ENCODE measurements at regions not wholly inside any gene's neighbourhood (a gene's known extent, or its start where the extent isn't known, plus 50 kb on each side); places are given as distances from the start of the nearest gene placed in this dataset.
"Not testable (repeated sequence)": the region's sequence is repeated elsewhere in the genome, so short reads cannot be mapped to it uniquely, and the experiment has no call there.

- Histone ChIP-seq H3K27me3 (replicated peaks; ENCODE audit: insufficient read depth, low read depth, low read length, poor library complexity) (no peaks in the 10 kb centered on the region), H3K4me1 (ENCODE audit: insufficient read depth, low read length, poor library complexity, severe bottlenecking) (peaks cover 5% of the 10 kb centered on the region), H3K27ac (ENCODE audit: low read depth, low read length, poor library complexity, severe bottlenecking) (no peak overlapping the region), H3K4me3 (ENCODE audit: low read depth, low read length, poor library complexity, severe bottlenecking) (no peak overlapping the region), H3K9me3 (ENCODE audit: low read depth, low read length, poor library complexity, severe bottlenecking) (no peaks in the 10 kb centered on the region), H3K36me3 (ENCODE audit: insufficient read depth, low read length, poor library complexity, severe bottlenecking) (no peaks in the 10 kb centered on the region)
- intact Hi-C loops (cut with micrococcal nuclease; ENCODE audit: unreplicated experiment) = no loop called here
- BruUV-seq (replicated peaks) = no TSS peak
- DNase-seq (ENCODE audit: low spot score) = no peak
- TF ChIP-seq CTCF (conservative IDR thresholded peaks at IDR 0.05; ENCODE audit: low read depth, low read length) (no peak), EZH2 (IDR thresholded peaks at IDR 0.05; ENCODE audit: borderline replicate concordance, low read depth, low read length, poor library complexity, severe bottlenecking) (no peak)
- CTCF ChIA-PET = interaction anchor here (0.5 kb wide), 1 partner anchor 1120 kb away, joined by 4 read pairs; no protein-coding TSS in a partner anchor
- POLR2A ChIA-PET (ENCODE audit: low non-redundant PET) = no interaction called here
These were observed 350.9 kb upstream of the PKN2 start for GRCh38 chr1:88333086-88333695.

- Histone ChIP-seq H3K4me3 (ENCODE audit: low read depth, low read length, poor library complexity, severe bottlenecking) (no peak overlapping the region), H3K36me3 (ENCODE audit: insufficient read depth, low read length, poor library complexity, severe bottlenecking) (no peaks in the 10 kb centered on the region), H3K9me3 (ENCODE audit: low read depth, low read length, poor library complexity, severe bottlenecking) (no peaks in the 10 kb centered on the region), H3K4me1 (ENCODE audit: insufficient read depth, low read length, poor library complexity, severe bottlenecking) (no peaks in the 10 kb centered on the region), H3K27ac (ENCODE audit: low read depth, low read length, poor library complexity, severe bottlenecking) (no peak overlapping the region), H3K27me3 (replicated peaks; ENCODE audit: insufficient read depth, low read depth, low read length, poor library complexity) (no peaks in the 10 kb centered on the region)
- ChIA-PET POLR2A (ENCODE audit: low non-redundant PET) (interaction anchor here (0.7 kb wide), 1 partner anchor 148 kb away, joined by 5 read pairs; no protein-coding TSS in a partner anchor), CTCF (no interaction called here)
- no TSS peak for BruUV-seq (replicated peaks)
- DNase-seq (ENCODE audit: low spot score) = no peak
- intact Hi-C loops (cut with micrococcal nuclease; ENCODE audit: unreplicated experiment) = no loop called here
- TF ChIP-seq EZH2 (IDR thresholded peaks at IDR 0.05; ENCODE audit: borderline replicate concordance, low read depth, low read length, poor library complexity, severe bottlenecking) (no peak), CTCF (conservative IDR thresholded peaks at IDR 0.05; ENCODE audit: low read depth, low read length) (no peak)
These were observed 342.6 kb upstream of the PKN2 start for GRCh38 chr1:88341447-88341846.

GRCh38 chr1:88342081-88342480 is 342.0 kb upstream of the PKN2 start:
- CTCF ChIA-PET; DNase-seq (ENCODE audit: low spot score); H3K4me3 ChIP-seq (ENCODE audit: low read depth, low read length, poor library complexity, severe bottlenecking); POLR2A ChIA-PET (ENCODE audit: low non-redundant PET); H3K27ac ChIP-seq (ENCODE audit: low read depth, low read length, poor library complexity, severe bottlenecking); BruUV-seq (replicated peaks); H3K4me1 ChIP-seq (ENCODE audit: insufficient read depth, low read length, poor library complexity, severe bottlenecking); H3K9me3 ChIP-seq (ENCODE audit: low read depth, low read length, poor library complexity, severe bottlenecking); H3K27me3 ChIP-seq (replicated peaks; ENCODE audit: insufficient read depth, low read depth, low read length, poor library complexity); H3K36me3 ChIP-seq (ENCODE audit: insufficient read depth, low read length, poor library complexity, severe bottlenecking); intact Hi-C loops (cut with micrococcal nuclease; ENCODE audit: unreplicated experiment): not testable (repeated sequence)

- no TSS peak for BruUV-seq (replicated peaks)
- no peak overlapping the region for H3K4me3 ChIP-seq (ENCODE audit: low read depth, low read length, poor library complexity, severe bottlenecking)
- intact Hi-C loops (cut with micrococcal nuclease; ENCODE audit: unreplicated experiment) = loop anchor here (2.0 kb wide), 1 partner anchor 20 kb away; no protein-coding TSS in a partner anchor
- TF ChIP-seq CTCF (conservative IDR thresholded peaks at IDR 0.05; ENCODE audit: low read depth, low read length) = no peak
- no peak for TF ChIP-seq EZH2 (IDR thresholded peaks at IDR 0.05; ENCODE audit: borderline replicate concordance, low read depth, low read length, poor library complexity, severe bottlenecking)
- no peak overlapping the region for H3K27ac ChIP-seq (ENCODE audit: low read depth, low read length, poor library complexity, severe bottlenecking)
- no peak for DNase-seq (ENCODE audit: low spot score)
- ChIA-PET CTCF (no interaction called here), POLR2A (ENCODE audit: low non-redundant PET) (no interaction called here)
- H3K4me1 ChIP-seq (ENCODE audit: insufficient read depth, low read length, poor library complexity, severe bottlenecking) = no peaks in the 10 kb centered on the region
- no peaks in the 10 kb centered on the region for H3K36me3 ChIP-seq (ENCODE audit: insufficient read depth, low read length, poor library complexity, severe bottlenecking)
- H3K27me3 ChIP-seq (replicated peaks; ENCODE audit: insufficient read depth, low read depth, low read length, poor library complexity) = no peaks in the 10 kb centered on the region
- H3K9me3 ChIP-seq (ENCODE audit: low read depth, low read length, poor library complexity, severe bottlenecking) = no peaks in the 10 kb centered on the region
These were observed 333.4 kb upstream of the PKN2 start for GRCh38 chr1:88350648-88351047.

Measured in A673 (cell line).